ENCODE measurements at regions not wholly inside any gene's neighbourhood (a gene's known extent, or its start where the extent isn't known, plus 50 kb on each side); places are given as distances from the start of the nearest gene placed in this dataset.
A peak's percentile ranks its signal among the peaks of the same experiment; 100 is the strongest.

DNA sequence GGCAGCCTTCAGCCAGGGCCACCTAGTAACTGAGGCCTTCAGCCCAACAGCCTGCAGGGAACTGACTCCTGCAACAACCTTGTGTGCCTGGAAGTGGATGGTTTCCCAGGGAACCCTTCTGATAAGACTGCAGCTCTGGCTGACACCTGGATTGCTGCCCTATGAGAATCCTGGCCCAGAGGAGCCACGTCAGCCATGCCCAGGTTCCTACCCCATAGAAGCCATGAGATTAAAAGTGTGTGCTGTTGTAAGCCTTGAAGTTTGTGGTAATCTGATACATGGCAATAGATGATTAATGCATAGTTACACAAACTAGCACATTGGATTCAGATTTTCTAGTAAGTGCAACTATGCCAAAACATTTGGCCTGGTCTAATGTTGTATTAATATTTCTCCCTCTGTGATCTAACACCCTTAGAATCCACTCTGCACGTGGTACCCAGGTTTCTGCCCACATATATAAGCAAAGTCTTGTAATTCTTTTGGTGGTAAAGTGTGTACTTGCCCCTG lies 64.8 kb upstream of the BEGAIN start:
- in situ Hi-C loops (cut with MboI; ENCODE audit: low pct_unique_long_range_greater_than_20kb in 2 of 9, low sequenced_read_pairs in 9 of 9, unreplicated experiment in 9 of 9) = loop anchor here in 1 of 9 experiments (25.0 kb wide), 1 partner anchor 585 kb away; no protein-coding TSS in a partner anchor
- 35 to 100% (median 75%) methylated on average over 1 to 2 of the region's 2 CpGs; no CpG with 5 or more reads in 3 of the 10 experiments for WGBS, 10 experiments
- ATAC-seq (replicated peaks in 6 of 8) = no peak
- Histone ChIP-seq H3K4me1 (replicated peaks in 1 of 2) (peaks cover 0 to 6% of the 10 kb centered on the region in 2 donors), H3K4me3 (no peak overlapping the region), H3K27ac (no peak overlapping the region)

GRCh38 chr14:100652744-100653143 lies 65.5 kb upstream of the BEGAIN start:
- no peak for ATAC-seq (replicated peaks in 6 of 8)
- 0 to 92% (median 81%) methylated on average over 1 to 8 of the region's 8 CpGs for WGBS, 10 experiments
- Histone ChIP-seq H3K27ac (no peak overlapping the region), H3K4me1 (replicated peaks in 1 of 2) (peaks cover 0 to 6% of the 10 kb centered on the region in 2 donors), H3K4me3 (no peak overlapping the region)
- in situ Hi-C loops (cut with MboI; ENCODE audit: low pct_unique_long_range_greater_than_20kb in 2 of 9, low sequenced_read_pairs in 9 of 9, unreplicated experiment in 9 of 9) = loop anchor here in 1 of 9 experiments (25.0 kb wide), 1 partner anchor 585 kb away; no protein-coding TSS in a partner anchor

DNA sequence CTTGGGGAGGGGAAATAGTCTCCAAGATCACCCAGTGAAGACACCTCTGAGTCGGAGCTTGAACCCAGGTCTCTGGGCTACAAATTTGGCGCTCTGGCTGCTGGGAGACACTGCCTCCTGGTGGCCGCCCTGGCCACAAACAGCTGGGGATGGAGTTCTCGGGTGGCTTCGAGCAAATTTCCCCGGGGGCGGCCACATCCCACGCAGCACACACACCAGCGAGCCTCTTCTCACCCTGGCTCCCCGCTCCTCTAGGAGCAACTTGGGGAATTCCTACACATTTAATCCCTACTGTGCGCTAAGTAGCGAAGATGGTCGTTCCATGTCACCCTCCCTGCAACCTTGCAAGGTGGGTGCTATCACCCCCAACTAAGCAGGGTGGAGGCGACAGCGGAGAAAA lies 66.2 kb upstream of the BEGAIN start:
- H3K27ac ChIP-seq = no peak overlapping the region
- 92 to 100% (median 96%) methylated on average over 1 to 5 of the region's 15 CpGs; no CpG with 5 or more reads in 7 of the 10 experiments for WGBS, 10 experiments
- in situ Hi-C loops (cut with MboI; ENCODE audit: low pct_unique_long_range_greater_than_20kb in 2 of 9, low sequenced_read_pairs in 9 of 9, unreplicated experiment in 9 of 9) = loop anchor here in 1 of 9 experiments (25.0 kb wide), 1 partner anchor 584 kb away; no protein-coding TSS in a partner anchor
- no peak overlapping the region for H3K4me3 ChIP-seq
- H3K4me1 ChIP-seq (replicated peaks in 1 of 2) = peaks cover 3 to 10% of the 10 kb centered on the region in 2 donors
- ATAC-seq (replicated peaks in 6 of 8) = no peak

DNA sequence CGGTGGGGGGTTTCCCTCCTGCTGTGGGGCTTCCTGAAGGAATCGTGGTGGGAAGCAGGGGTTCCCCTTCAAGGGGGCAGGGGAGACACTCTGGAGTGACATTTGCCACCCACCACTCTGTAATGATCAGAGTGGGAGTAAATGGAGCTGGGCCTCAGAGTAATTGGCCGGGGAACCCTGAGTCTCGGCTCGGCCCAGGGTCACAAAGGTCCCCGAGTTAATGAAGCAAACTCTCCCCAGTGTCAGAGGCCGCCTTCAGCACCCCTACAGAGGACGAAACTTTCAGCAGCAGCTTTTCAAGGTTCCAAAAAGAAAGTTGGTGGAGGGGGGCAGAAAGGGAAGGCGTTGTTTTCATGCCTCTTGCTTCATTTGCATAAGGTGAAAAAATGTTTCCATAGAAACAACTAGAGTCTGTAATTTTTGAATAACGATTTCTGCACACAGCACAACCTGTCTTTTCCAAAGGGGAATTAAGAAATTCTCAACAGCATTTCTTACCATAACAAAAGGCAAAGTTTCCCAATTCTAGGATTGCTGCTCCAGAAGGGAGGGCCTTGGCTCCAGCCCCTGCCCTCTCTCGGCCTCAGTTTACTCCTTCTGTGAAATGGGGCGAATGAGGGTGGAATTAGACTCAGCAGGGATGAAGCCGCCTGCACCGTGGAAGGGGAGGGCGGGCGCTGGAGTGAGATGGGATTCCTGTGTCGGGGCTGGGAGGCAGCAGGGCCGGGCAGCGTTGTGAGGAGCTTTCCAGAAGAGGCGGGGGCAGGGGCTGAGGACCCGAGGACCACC lies 67.0 kb upstream of the BEGAIN start:
- Histone ChIP-seq H3K27ac (no peak overlapping the region), H3K4me1 (replicated peaks in 1 of 2) (peaks cover 6 to 17% of the 10 kb centered on the region in 2 donors), H3K4me3 (no peak overlapping the region)
- in situ Hi-C loops (cut with MboI; ENCODE audit: low pct_unique_long_range_greater_than_20kb in 2 of 9, low sequenced_read_pairs in 9 of 9, unreplicated experiment in 9 of 9) = loop anchor here in 1 of 9 experiments (25.0 kb wide), 1 partner anchor 583 kb away; no protein-coding TSS in a partner anchor
- no peak for ATAC-seq (replicated peaks in 6 of 8)
- 35 to 89% (median 52%) methylated on average over 1 to 6 of the region's 21 CpGs; no CpG with 5 or more reads in 1 of the 10 experiments for WGBS, 10 experiments

GRCh38 chr14:100654814-100655740 lies 67.9 kb upstream of the BEGAIN start:
- in situ Hi-C loops (cut with MboI; ENCODE audit: low pct_unique_long_range_greater_than_20kb in 2 of 9, low sequenced_read_pairs in 9 of 9, unreplicated experiment in 9 of 9) = loop anchor here in 1 of 9 experiments (25.0 kb wide), 1 partner anchor 582 kb away; no protein-coding TSS in a partner anchor
- no peak overlapping the region for H3K4me3 ChIP-seq
- 57 to 80% (median 76%) methylated on average over 1 to 7 of the region's 43 CpGs; no CpG with 5 or more reads in 6 of the 10 experiments for WGBS, 10 experiments

DNA sequence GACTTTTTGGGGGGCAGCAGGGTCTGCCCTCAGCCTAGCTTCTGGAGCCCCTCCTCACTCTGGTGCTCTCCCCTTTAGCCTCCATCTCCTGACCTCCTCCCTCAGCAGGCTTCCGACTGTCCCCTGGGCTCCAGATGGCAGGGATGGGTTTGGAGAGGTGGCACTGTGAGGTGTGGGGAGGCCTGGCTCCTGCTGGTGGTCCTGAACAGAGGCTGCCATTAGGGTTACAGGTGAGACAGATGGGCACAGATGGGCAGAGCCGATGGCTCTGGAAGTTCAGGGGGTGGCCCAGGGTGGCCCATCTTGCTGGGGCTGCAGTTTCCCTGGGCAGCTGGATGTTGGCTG lies 68.5 kb upstream of the BEGAIN start:
- Histone ChIP-seq H3K27ac (no peak overlapping the region), H3K4me1 (replicated peaks in 1 of 2) (peaks cover 6 to 17% of the 10 kb centered on the region in 2 donors), H3K4me3 (no peak overlapping the region)
- 60 to 100% methylated on average over 1 to 2 of the region's 2 CpGs; no CpG with 5 or more reads in 8 of the 10 experiments for WGBS, 10 experiments
- peak in 1 of 8 experiments; percentile 16 for ATAC-seq (replicated peaks in 6 of 8)
- in situ Hi-C loops (cut with MboI; ENCODE audit: low pct_unique_long_range_greater_than_20kb in 2 of 9, low sequenced_read_pairs in 9 of 9, unreplicated experiment in 9 of 9) = loop anchor here in 1 of 9 experiments (25.0 kb wide), 1 partner anchor 582 kb away; no protein-coding TSS in a partner anchor

More at GRCh38 chr14:100654814-100655740, 67.9 kb upstream of the BEGAIN start:
- Histone ChIP-seq H3K27ac (no peak overlapping the region), H3K4me1 (replicated peaks in 1 of 2) (peaks cover 6 to 17% of the 10 kb centered on the region in 2 donors)
- peak in 7 of 8 experiments; percentile 24 to 66 (median 39) for ATAC-seq (replicated peaks in 6 of 8)

DNA sequence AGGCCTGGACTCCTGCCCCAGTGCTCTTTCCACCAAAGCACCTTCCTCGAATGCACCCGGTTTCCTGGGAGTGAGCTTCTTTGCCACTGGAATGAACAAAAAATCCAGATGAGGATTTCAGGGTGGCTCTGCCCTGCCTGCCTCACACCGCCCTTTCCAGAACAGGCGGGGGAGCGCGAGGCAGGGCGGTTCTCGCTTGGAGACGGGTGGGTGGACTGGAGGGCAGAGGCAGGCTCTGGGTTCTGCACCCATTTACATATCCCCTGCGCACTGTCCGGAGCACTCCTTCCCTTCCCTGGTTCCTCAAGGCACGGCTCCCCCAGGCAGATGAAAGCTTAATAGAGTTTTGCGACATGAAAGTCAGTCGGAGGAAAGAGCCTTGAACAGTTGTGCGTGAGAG lies 69.7 kb upstream of the DLK1 start:
- 40 to 90% (median 74%) methylated on average over 1 to 7 of the region's 15 CpGs; no CpG with 5 or more reads in 3 of the 10 experiments for whole genome bisulfite sequencing, 10 experiments
- ATAC-seq (replicated peaks in 6 of 8) = peak in 3 of 8 experiments; percentile 42 to 84 (median 81)
- Histone ChIP-seq H3K4me3 (no peak overlapping the region), H3K4me1 (replicated peaks in 1 of 2) (peaks cover 6 to 17% of the 10 kb centered on the region in 2 donors), H3K27ac (no peak overlapping the region)
- in situ Hi-C loops (cut with MboI; ENCODE audit: low pct_unique_long_range_greater_than_20kb in 2 of 9, low sequenced_read_pairs in 9 of 9, unreplicated experiment in 9 of 9) = loop anchor here in 1 of 9 experiments (25.0 kb wide), 1 partner anchor 580 kb away; no protein-coding TSS in a partner anchor

- WGBS, 10 experiments = 51 to 100% (median 82%) methylated on average over 1 to 3 of the region's 4 CpGs; no CpG with 5 or more reads in 5 of the 10 experiments
Observed at GRCh38 chr14:100657780-100658179, 68.9 kb upstream of the DLK1 start.

DNA sequence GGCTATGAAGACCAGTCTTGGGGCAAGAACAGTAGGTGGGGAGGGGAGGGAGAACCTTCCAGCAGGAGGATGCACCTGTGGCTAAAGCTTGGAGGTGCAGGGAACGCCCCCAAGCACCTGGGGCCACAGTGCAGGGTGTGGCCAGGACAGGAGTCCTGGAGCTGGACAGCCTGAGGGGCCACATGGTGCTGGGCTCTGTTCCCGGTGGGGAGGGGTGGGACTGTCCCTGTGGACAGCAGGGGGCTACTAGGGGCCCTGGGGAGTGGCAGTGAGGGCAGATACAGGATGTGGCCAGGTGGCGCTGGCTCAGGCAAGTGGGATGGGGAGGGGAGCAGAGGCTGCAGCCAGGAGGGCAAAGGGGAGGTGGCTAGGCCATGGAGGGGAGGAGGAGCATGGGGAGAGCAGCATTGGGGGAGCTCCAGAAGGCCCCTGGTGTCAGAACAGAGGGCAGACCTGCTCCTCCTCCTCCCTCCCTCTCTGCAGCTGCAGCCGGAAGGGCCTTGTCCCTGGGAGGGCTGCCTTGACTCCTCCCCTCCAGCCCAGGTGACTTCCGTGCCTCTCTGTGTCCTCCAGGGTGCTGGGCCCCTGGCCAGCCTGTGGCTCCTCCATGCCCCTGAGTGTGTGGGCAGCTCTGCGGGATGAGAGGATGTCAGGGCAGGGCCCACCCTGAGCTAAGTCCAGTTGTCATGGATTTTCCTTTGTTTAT lies 68.4 kb upstream of the DLK1 start:
- Histone ChIP-seq H3K4me3 (no peak overlapping the region), H3K4me1 (replicated peaks in 1 of 2) (peaks cover 6 to 17% of the 10 kb centered on the region in 2 donors), H3K27ac (no peak overlapping the region)
- WGBS, 10 experiments = 48% methylated on average over 3 of the region's 6 CpGs; no CpG with 5 or more reads in 9 of the 10 experiments
- in situ Hi-C loops (cut with MboI; ENCODE audit: low pct_unique_long_range_greater_than_20kb in 2 of 9, low sequenced_read_pairs in 9 of 9, unreplicated experiment in 9 of 9) = loop anchor here in 1 of 9 experiments (25.0 kb wide), 1 partner anchor 579 kb away; no protein-coding TSS in a partner anchor
- peak in 6 of 8 experiments; percentile 27 to 72 (median 48) for ATAC-seq (replicated peaks in 6 of 8)

More at GRCh38 chr14:100657780-100658179, 68.9 kb upstream of the DLK1 start:
- H3K4me1 ChIP-seq (replicated peaks in 1 of 2) = peaks cover 6 to 17% of the 10 kb centered on the region in 2 donors
- peak in 1 of 8 experiments; percentile 9 for ATAC-seq (replicated peaks in 6 of 8)
- no peak overlapping the region for H3K4me3 ChIP-seq
- H3K27ac ChIP-seq = no peak overlapping the region
- in situ Hi-C loops (cut with MboI; ENCODE audit: low pct_unique_long_range_greater_than_20kb in 2 of 9, low sequenced_read_pairs in 9 of 9, unreplicated experiment in 9 of 9) = loop anchor here in 1 of 9 experiments (25.0 kb wide), 1 partner anchor 580 kb away; no protein-coding TSS in a partner anchor

DNA sequence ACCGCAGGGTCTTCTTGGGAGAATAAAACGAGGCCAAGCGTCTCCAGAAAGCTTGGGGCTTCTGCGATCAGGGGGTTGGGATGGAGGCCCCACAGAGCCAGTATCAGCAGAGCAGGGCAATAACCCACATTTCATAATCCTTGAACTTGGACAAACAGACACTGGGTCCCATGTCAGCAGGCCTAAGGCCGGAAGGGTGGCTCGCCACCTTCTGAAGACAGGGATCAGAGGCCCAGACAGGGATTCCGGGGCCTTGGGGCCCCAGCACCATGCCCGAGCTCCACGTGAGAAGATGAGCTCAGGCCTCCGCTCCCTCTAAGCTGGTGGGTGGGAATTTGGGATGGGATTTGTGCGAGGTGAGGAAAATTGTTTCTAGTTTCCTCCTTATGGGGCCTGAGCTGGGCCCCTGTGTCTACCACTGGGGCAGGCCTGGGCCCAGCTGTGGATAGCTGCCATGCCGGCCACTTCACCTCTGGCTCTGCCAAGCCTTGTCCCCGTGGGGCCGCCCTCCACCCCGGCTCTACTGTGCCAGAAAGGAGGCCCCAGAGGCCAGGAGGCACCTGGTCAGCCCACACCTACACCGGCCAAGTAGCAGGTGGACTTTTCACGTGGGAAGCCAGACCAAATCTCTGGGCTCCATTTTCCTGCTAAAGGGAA lies 67.2 kb upstream of the DLK1 start:
- 80 to 100% (median 91%) methylated on average over 1 to 6 of the region's 17 CpGs; no CpG with 5 or more reads in 4 of the 10 experiments for WGBS, 10 experiments
- in situ Hi-C loops (cut with MboI; ENCODE audit: low pct_unique_long_range_greater_than_20kb in 2 of 9, low sequenced_read_pairs in 9 of 9, unreplicated experiment in 9 of 9) = loop anchor here in 1 of 9 experiments (25.0 kb wide), 1 partner anchor 578 kb away; no protein-coding TSS in a partner anchor
- ATAC-seq (replicated peaks in 6 of 8) = no peak
- no peak overlapping the region for H3K27ac ChIP-seq
- no peak overlapping the region for H3K4me3 ChIP-seq
- peaks cover 6 to 17% of the 10 kb centered on the region in 2 donors for H3K4me1 ChIP-seq (replicated peaks in 1 of 2)

- ATAC-seq (replicated peaks in 6 of 8) = no peak
- in situ Hi-C loops (cut with MboI; ENCODE audit: low pct_unique_long_range_greater_than_20kb in 2 of 9, low sequenced_read_pairs in 9 of 9, unreplicated experiment in 9 of 9) = loop anchor here in 1 of 9 experiments (25.0 kb wide), 1 partner anchor 577 kb away; no protein-coding TSS in a partner anchor
- Histone ChIP-seq H3K27ac (no peak overlapping the region), H3K4me3 (no peak overlapping the region), H3K4me1 (replicated peaks in 1 of 2) (peaks cover 14 to 24% of the 10 kb centered on the region in 2 donors)
- WGBS, 10 experiments = 84 to 100% (median 100%) methylated on average over 1 to 3 of the region's 6 CpGs; no CpG with 5 or more reads in 7 of the 10 experiments
Observed at GRCh38 chr14:100660498-100660881, 66.2 kb upstream of the DLK1 start.

Data from motor neuron (in vitro differentiated cells).